Putamen (tissue), 1 donor: ENCODE measurements at regions not wholly inside any gene's neighbourhood (a gene's known extent, or its start where the extent isn't known, plus 50 kb on each side); places are given as distances from the start of the nearest gene placed in this dataset.

Experiments used
- DNase-seq: peaks from one replicate; pipeline ENCODE4 v3.0.0-alpha.2; 2016; ENCODE audit warnings: low spot score

DNA sequence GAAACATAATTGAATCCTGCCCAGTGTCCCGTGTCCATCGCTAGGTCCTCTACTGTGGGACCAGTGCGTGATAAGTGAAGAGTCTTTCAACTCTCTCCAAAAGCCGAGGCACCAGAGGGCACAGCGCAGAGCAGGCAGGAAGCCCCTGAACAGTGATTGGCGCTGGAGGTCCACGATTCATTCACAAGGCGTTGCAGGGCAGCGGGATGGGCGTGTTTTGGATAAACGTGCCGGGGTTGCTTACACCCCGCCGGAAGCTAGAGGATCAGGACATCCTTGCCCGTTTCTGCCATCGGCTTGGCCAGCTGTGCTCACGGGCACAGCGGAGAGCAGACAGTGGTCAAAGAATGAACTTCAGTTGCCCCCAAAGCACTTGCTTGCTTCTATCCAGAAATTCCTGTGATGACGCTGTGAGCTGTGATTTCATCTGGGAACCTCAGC lies 86.0 kb upstream of the PFKP start:
- no peak for DNase-seq

GRCh38 chr10:2980791-2981360 lies 86.5 kb upstream of the PFKP start:
- no peak for DNase-seq

GRCh38 chr10:2980116-2980515 lies 87.2 kb upstream of the PFKP start:
- DNase-seq, result no peak

GRCh38 chr10:2979306-2979705 lies 88.0 kb upstream of the PFKP start:
- DNase-seq, result peak; percentile 36

DNA sequence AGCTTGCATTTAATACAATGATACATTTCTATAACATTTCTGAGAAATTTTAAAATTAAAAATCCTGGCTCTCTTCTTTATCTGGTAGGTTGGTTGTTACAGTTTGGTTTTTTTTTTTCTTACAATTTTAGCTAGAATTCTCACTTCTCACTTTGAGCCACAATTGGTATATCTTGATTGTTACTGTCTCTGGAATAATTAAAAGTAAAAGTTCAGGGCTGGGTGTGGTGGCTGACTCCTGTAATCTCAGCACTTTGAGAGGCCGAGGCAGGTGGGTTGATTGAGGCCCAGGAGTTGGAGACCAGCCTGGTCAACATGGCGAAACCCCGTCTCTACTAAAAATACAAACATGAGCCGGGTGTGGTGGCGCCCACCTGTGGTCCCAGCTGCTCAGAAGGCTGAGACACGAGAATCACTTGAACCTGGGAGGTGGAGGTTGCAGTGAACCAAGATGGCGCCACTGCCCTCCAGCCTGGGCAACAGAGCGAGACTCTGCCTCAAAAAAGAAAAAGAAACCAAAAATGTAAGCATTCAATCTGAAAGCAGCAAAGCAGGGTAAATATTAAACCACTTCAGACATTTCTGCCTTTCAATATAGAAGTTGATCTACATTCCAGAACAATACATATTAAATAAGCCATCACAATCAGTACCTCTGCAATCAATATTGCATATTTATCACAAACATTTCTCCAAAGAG lies 88.6 kb upstream of the PFKP start:
- DNase-seq, result no peak

- DNase-seq, result peak; percentile 33
Observed at GRCh38 chr10:2978111-2978510, 89.2 kb upstream of the PFKP start.

GRCh38 chr10:2974503-2975207 lies 92.7 kb upstream of the PFKP start:
- no peak for DNase-seq

GRCh38 chr10:2974083-2974482 lies 93.3 kb upstream of the PFKP start:
- DNase-seq, result no peak

DNA sequence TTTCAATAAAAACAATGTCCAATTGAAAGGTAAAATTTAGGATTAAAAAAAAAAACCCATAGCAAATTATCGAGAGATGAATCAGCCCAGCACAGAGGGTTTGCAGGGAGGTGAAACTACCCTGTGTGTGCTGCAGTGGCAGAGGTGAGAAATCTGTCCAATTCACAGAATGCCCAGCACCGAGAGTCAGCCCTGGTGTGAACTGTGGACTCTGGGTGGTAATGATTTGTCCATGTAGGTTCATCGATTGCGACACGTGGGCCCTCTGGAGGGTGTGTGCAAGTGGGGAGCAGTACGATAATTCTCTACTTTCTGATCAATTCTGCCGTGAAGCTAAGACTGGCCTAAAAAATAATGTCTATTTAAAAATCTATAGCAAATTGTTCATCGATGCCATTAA lies 94.5 kb upstream of the PFKP start:
- no peak for DNase-seq

- no peak for DNase-seq
Observed at GRCh38 chr10:2972216-2972615, 95.1 kb upstream of the PFKP start.

GRCh38 chr10:2970190-2970823 lies 97.0 kb upstream of the PFKP start:
- no peak for DNase-seq

GRCh38 chr10:2968401-2969058 lies 98.8 kb upstream of the PFKP start:
- DNase-seq, result no peak

GRCh38 chr10:2966134-2966533 lies 101.2 kb upstream of the PFKP start:
- no peak for DNase-seq

DNA sequence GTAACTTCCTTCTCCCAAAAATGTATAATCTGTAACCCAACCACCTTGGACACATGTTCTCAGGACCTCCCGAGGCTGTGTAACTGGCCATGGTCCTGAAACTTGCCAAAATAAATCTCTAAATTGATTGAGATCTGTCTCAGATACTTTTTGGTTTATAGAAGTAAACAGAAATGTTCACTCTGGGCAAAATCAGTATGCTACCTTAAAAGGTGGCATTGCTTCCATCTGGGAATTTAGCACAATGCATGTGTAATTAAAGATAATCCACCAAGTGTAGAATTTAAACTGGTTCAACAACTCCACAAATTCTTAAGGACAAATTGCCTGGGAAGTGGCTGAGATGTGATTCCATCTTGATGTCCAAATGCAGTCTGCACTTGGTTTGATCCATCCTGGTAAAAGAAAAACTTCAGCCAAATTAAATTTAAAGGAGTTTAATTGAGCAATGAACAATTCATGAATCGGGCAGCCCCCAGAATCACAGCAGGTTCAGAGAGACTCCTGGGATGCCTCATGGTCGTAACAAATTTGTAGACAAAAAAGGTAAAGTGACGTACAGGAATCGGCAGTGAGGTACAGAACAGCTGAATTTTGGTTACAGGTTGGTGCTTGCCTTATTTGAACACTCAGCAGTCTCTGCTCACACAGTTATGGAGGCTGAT lies 102.6 kb upstream of the PFKP start:
- DNase-seq, result no peak

DNA sequence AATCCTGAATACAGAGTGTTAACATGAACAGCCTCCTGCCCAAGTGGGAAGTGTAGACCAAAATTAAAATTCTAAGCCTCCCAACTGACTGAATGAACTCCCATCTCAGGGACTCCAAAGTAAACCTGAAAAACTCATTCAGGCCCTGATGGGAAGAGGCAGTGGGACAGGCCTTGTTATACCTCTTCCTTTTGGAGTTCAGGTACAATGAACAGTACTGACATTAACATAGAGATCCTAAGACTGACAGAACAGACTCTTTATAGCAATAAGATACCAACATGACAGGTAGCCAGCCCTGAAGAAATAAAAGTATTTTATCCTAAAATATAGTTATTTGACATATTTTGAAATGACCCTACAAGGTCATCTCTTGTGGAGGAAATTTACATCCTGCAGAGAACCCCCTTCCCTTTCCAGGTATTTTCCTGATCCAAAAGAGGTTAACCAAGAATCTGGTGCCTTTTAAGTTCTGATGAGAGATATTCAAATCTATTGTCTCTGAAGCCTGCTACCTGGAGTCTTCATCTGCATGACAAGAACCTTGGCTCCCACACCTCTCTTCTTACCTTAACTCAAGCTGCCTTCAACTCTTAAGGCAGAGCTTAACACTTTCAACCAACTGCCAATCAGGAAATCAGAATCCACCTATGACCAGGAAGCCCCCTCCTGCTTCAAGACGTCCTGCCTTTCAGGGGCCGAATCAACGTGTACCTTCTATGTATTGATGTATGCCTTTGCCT lies 103.3 kb upstream of the PFKP start:
- DNase-seq, result no peak

DNA sequence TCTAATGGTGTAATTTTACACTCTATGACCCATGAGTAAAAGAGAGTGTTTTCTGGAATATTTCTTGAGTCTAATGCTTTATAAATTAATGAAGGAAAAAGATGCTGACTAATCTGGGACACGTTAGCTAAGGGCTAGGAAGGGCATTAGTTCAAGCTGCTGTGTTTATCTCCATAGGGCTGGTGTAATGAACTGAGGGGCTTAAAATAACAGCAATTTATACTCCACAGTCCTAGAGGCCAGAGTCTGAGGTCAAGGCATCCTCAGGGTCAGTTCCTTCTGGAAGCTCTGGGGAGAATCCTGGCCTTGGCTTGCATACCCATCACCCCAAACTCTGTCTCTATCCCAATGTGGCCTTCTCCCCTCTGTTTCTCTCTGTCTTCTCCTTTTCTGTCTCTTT lies 105.2 kb upstream of the PFKP start:
- no peak for DNase-seq

DNA sequence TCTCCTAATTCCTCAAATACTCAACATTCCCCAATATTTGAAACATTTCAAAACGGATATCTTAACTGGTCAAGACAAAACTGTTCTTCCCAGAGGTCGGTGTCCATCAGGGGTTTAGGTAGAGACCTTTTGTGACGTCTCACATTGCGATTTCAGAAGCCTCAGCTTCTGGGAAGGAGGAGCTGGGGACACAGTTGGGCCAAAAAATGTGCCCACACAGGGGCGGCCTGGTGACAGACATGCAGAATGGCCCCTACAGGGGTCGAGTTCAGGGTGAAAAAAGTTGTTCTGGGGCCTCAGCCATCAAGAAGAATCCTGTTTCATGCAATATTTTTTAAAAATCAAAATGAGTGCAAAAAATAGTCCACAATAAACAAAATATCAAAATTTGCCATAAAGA lies 108.7 kb upstream of the PFKP start:
- DNase-seq, result no peak

GRCh38 chr10:2957785-2958184 lies 109.6 kb upstream of the PFKP start:
- DNase-seq, result no peak

DNA sequence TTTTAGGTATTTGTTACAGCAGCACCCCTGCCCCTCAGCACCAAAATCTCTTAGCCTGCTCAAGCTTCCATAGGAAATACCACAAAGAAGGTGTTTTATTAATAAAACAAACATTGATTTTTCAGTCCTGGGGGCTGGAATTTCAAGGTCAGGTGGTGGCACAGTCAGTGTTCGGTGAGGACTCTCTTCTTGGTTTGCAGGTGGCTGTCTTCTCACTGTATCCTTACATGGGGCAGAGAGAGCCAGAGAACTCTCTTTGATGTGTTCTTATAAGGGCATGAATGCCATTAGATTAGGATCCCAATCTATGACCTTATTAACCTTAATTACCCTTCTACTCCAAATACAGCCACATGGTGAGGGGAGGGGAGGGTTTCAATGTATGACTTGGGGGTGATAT lies 112.3 kb upstream of the PFKP start:
- no peak for DNase-seq

GRCh38 chr10:2953495-2953894 lies 113.9 kb upstream of the PFKP start:
- no peak for DNase-seq

DNA sequence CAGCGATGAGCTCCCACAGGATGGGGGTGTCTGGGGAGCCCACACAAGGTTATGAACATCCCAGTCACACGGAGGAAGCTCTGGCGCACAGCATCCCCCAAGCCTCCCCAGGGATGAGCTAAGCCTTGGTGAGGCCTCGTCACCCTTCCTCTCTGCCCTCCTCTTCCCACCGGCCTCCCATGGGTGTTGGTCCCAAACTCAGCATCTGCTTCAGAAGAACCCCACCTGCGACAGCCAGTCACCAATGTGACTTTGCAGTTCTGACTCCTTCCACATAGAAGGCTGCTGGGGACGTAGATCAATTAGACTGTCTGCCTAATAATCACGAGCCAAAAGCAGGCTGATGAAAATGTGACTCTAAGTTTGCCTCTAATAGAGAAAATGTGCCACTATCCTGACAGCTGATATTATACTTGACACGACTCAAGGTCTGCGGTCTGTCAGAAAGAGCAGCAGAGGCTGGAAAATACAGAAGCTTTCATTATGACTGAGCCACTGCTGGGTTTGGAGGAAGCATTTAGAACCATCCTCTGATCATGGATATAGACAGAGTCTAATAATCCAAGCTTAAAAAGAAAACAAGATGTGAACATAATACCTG lies 116.0 kb upstream of the PFKP start:
- no peak for DNase-seq
